Breast epithelium (tissue), 4 donors: ENCODE measurements at regions not wholly inside any gene's neighbourhood (a gene's known extent, or its start where the extent isn't known, plus 50 kb on each side); places are given as distances from the start of the nearest gene placed in this dataset.

ENCODE experiments used
- DNase-seq, 2 donors: peaks; one replicate each; pipeline ENCODE4 v3.0.0-alpha.2; 2019; ENCODE audit warnings: low spot score in 2 of 2
- H3K27ac ChIP-seq, 2 donors: fragments of 200-600 bp; sonication (generic) in 1 of 2; one replicate each; pipeline ENCODE4 v1.5.1; 2016 to 2019; ENCODE audit warnings: mild to moderate bottlenecking in 1 of 2
- H3K27me3 ChIP-seq, 2 donors: fragments of 200-600 bp; sonication (generic) in 1 of 2; one replicate each; pipeline versions ENCODE4 v1.5.1 to v1.6.0; 2017 to 2019; ENCODE audit warnings: control low read depth in 1 of 2, mild to moderate bottlenecking in 1 of 2
- H3K36me3 ChIP-seq: fragments of 200-600 bp; one replicate; pipeline ENCODE4 v1.5.1; 2019
- H3K4me1 ChIP-seq, 2 donors: fragments of 200-600 bp; sonication (generic); one replicate each; pipeline ENCODE4 v1.5.1; 2016 to 2019; ENCODE audit warnings: control low read depth in 1 of 2
- H3K4me3 ChIP-seq, 3 donors: fragments of 200-600 bp; sonication (generic); 1 replicate in 2 of 3; 2 replicates in 1 of 3; pipeline ENCODE4 v1.5.1; 2016 to 2019; ENCODE audit warnings: mild to moderate bottlenecking in 3 of 3, moderate library complexity in 2 of 3
- H3K9me3 ChIP-seq, 2 donors: fragments of 200-600 bp; sonication (generic) in 1 of 2; one replicate each; pipeline ENCODE4 v1.5.1; 2016 to 2019; ENCODE audit warnings: control low read depth in 1 of 2
- POLR2A ChIP-seq: fragments of 450-650 bp; IDR thresholded peaks from one replicate; pipeline ENCODE4 v1.6.1; 2016; ENCODE audit warnings: antibody characterized with exemption, mild to moderate bottlenecking, moderate library complexity
- POLR2AphosphoS5 ChIP-seq, 3 donors: sonication (generic); formaldehyde crosslinking; IDR thresholded peaks; one replicate each; pipeline ENCODE4 v1.6.1; 2017; ENCODE audit warnings: antibody characterized with exemption in 3 of 3
- intact Hi-C: fragments of 100-400 bp; cut with DNase I; formaldehyde crosslinking; loops from one replicate; pipeline ENCODE4 v1.15.1; 2023; ENCODE audit warnings: low total_unique reads
- TF ChIP-seq, protein P1 (sequence below), 3 donors: fragments of 450-650 bp; IDR thresholded peaks; one replicate each; pipeline ENCODE4 v1.5.1; 2016 to 2017; ENCODE audit warnings: antibody characterized with exemption in 3 of 3, mild to moderate bottlenecking in 3 of 3, moderate library complexity in 3 of 3

- Histone ChIP-seq H3K4me1 (no peaks in the 10 kb centered on the region), H3K27ac (no peak overlapping the region), H3K9me3 (no peaks in the 10 kb centered on the region), H3K36me3 (no peaks in the 10 kb centered on the region), H3K27me3 (no peaks in the 10 kb centered on the region), H3K4me3 (no peak overlapping the region)
- no peak for TF ChIP-seq POLR2AphosphoS5 (IDR thresholded peaks at IDR 0.05)
- TF ChIP-seq, protein P1, sequence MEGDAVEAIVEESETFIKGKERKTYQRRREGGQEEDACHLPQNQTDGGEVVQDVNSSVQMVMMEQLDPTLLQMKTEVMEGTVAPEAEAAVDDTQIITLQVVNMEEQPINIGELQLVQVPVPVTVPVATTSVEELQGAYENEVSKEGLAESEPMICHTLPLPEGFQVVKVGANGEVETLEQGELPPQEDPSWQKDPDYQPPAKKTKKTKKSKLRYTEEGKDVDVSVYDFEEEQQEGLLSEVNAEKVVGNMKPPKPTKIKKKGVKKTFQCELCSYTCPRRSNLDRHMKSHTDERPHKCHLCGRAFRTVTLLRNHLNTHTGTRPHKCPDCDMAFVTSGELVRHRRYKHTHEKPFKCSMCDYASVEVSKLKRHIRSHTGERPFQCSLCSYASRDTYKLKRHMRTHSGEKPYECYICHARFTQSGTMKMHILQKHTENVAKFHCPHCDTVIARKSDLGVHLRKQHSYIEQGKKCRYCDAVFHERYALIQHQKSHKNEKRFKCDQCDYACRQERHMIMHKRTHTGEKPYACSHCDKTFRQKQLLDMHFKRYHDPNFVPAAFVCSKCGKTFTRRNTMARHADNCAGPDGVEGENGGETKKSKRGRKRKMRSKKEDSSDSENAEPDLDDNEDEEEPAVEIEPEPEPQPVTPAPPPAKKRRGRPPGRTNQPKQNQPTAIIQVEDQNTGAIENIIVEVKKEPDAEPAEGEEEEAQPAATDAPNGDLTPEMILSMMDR (IDR thresholded peaks at IDR 0.05), result no peak
- no peak for TF ChIP-seq POLR2A
- intact Hi-C loops, result no loop called here
- no peak for DNase-seq
Measured at GRCh38 chr1:232538224-232538942, 91.5 kb downstream of the SIPA1L2 start.

- H3K9me3 ChIP-seq, result no peaks in the 10 kb centered on the region
- H3K4me3 ChIP-seq, result no peak overlapping the region
- H3K36me3 ChIP-seq, result no peaks in the 10 kb centered on the region
- no peaks in the 10 kb centered on the region for H3K4me1 ChIP-seq
- no peaks in the 10 kb centered on the region for H3K27me3 ChIP-seq
- no peak for TF ChIP-seq POLR2A
- TF ChIP-seq, protein P1 (IDR thresholded peaks at IDR 0.05), result no peak
- TF ChIP-seq POLR2AphosphoS5 (IDR thresholded peaks at IDR 0.05), result no peak
- intact Hi-C loops, result no loop called here
- DNase-seq, result no peak
- no peak overlapping the region for H3K27ac ChIP-seq
Measured at GRCh38 chr1:232534552-232535517, 95.1 kb downstream of the SIPA1L2 start.

DNA sequence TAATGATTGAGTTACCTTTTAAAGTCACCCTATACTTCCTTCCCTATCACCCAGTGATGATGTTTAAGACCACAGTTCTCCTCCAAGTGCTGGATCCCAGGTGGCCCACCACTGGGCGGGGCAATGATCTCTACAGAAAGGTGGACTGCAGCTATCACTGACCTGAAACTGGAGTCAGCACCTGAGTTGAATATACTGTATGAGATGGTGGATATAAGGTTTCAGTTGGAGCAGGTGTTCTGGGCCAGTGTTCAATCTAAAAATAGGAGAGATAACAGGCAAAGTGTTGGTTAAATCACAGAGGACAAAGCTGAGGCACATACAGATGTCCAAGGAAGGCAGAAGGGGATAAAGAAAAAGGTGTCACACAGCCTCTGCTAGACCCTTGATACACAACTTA, 96.6 kb downstream of the SIPA1L2 start:
- no peak for DNase-seq
- intact Hi-C loops, result no loop called here
- H3K4me3 ChIP-seq, result no peak overlapping the region
- no peak overlapping the region for H3K27ac ChIP-seq
- H3K4me1 ChIP-seq, result no peaks in the 10 kb centered on the region
- H3K36me3 ChIP-seq, result no peaks in the 10 kb centered on the region
- no peaks in the 10 kb centered on the region for H3K9me3 ChIP-seq
- H3K27me3 ChIP-seq, result no peaks in the 10 kb centered on the region
- TF ChIP-seq, protein P1 (IDR thresholded peaks at IDR 0.05), result no peak
- TF ChIP-seq POLR2A (no peak), POLR2AphosphoS5 (IDR thresholded peaks at IDR 0.05) (no peak)

GRCh38 chr1:232532901-232533300, 97.0 kb downstream of the SIPA1L2 start:
- Histone ChIP-seq H3K4me1 (no peaks in the 10 kb centered on the region), H3K27ac (no peak overlapping the region), H3K27me3 (no peaks in the 10 kb centered on the region), H3K4me3 (no peak overlapping the region), H3K9me3 (no peaks in the 10 kb centered on the region), H3K36me3 (no peaks in the 10 kb centered on the region)
- no peak for TF ChIP-seq POLR2AphosphoS5 (IDR thresholded peaks at IDR 0.05)
- TF ChIP-seq, protein P1 (IDR thresholded peaks at IDR 0.05), result no peak
- no peak for TF ChIP-seq POLR2A
- DNase-seq, result no peak
- intact Hi-C loops, result no loop called here

- Histone ChIP-seq H3K36me3 (no peaks in the 10 kb centered on the region), H3K4me3 (no peak overlapping the region), H3K9me3 (no peaks in the 10 kb centered on the region), H3K4me1 (no peaks in the 10 kb centered on the region), H3K27me3 (no peaks in the 10 kb centered on the region), H3K27ac (no peak overlapping the region)
- TF ChIP-seq POLR2AphosphoS5 (IDR thresholded peaks at IDR 0.05) (no peak), POLR2A (no peak)
- TF ChIP-seq, protein P1 (IDR thresholded peaks at IDR 0.05), result no peak
- DNase-seq, result no peak
- intact Hi-C loops, result no loop called here
Measured at GRCh38 chr1:232531291-232531690, 98.6 kb downstream of the SIPA1L2 start.
